ENCODE measurements at regions not wholly inside any gene's neighbourhood (a gene's known extent, or its start where the extent isn't known, plus 50 kb on each side); places are given as distances from the start of the nearest gene placed in this dataset.

- no peak for TF ChIP-seq CTCF (IDR thresholded peaks at IDR 0.05; ENCODE audit: extremely low read depth in 1 of 2, insufficient read depth in 1 of 2, low read depth in 1 of 2, low read length in 2 of 2)
- no peak for TF ChIP-seq POLR2A (IDR thresholded peaks at IDR 0.05; ENCODE audit: low read depth, low read length)
- no peak for TF ChIP-seq MYC (IDR thresholded peaks at IDR 0.05; ENCODE audit: low read depth, low read length)
- no peak for TF ChIP-seq EZH2 (IDR thresholded peaks at IDR 0.05; ENCODE audit: borderline replicate concordance, low read depth, low read length, severe bottlenecking)
- TF ChIP-seq POLR2AphosphoS5 (IDR thresholded peaks at IDR 0.05; ENCODE audit: insufficient read depth, low read depth, low read length) = no peak
- no peak for TF ChIP-seq GATA2 (IDR thresholded peaks at IDR 0.05; ENCODE audit: insufficient read depth, insufficient read length, low read depth, low read length)
- no peak for TF ChIP-seq FOS (IDR thresholded peaks at IDR 0.05; ENCODE audit: borderline replicate concordance, insufficient read depth, low read length)
- TF ChIP-seq, protein P1, sequence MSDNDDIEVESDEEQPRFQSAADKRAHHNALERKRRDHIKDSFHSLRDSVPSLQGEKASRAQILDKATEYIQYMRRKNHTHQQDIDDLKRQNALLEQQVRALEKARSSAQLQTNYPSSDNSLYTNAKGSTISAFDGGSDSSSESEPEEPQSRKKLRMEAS (IDR thresholded peaks at IDR 0.05; ENCODE audit: insufficient read depth, insufficient read length) = no peak
Measured at GRCh38 chr2:44086629-44087028, 82.0 kb upstream of the PPM1B start.
